GM19328 (cell line): ENCODE measurements at regions not wholly inside any gene's neighbourhood (a gene's known extent, or its start where the extent isn't known, plus 50 kb on each side); places are given as distances from the start of the nearest gene placed in this dataset.
"Not testable (repeated sequence)": the region's sequence is repeated elsewhere in the genome, so short reads cannot be mapped to it uniquely, and the experiment has no call there.

Experiments
- ATAC-seq: cut with Tn5 transposase; IDR thresholded peaks from one replicate; pipeline ENCODE4 v1.9.1; 2021; ENCODE audit warnings: mild to moderate bottlenecking, moderate library complexity; ENCODE audit not compliant: unreplicated experiment

DNA sequence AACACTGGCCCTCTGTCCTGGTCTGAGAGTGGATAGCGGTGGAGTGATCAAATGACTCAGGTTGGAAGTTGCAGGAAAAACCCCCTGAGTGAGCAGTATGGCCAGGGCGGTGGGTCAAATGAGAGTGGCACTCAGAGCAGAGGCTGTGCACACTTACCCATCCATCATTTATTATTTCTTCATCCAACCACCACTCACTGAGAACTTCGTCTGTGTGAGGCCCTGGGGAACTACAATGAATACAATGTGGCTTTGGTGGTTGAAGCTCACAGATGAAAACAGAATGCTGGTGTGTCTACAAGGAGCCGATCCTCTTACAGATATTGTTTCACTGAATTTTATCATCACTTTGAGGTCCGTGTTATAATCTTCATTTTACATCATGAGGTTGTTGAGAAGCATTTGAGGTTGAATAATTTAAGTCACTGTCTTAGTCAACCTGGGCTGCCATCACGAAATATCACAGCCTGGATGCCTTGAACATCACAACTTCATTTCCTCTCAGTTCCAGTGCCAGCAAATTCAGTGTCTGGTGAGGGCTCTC is 73.4 kb upstream of the ID2 start:
- no peak for ATAC-seq

DNA sequence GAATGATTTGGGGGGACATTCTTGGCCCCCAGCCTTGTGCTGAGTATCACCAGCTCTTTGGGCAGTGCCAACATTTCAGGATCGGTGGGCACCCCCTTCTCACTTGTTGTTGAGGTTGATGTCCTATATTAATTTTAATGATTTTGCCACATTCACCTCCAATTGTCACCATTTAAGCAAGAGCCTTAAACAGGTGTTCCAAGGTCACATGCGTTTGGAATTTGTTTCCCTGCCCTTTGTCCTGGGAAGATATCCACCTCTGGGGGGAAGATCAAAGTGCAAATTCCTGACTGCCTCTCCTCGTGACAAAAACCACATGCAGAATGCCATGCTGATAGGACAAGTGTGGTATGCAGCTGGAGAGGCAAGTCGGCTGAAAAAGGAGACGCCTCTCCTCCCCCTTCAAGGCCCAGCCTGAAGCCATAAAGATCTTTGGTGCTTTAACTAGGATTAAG is 72.5 kb upstream of the ID2 start:
- ATAC-seq = no peak

DNA sequence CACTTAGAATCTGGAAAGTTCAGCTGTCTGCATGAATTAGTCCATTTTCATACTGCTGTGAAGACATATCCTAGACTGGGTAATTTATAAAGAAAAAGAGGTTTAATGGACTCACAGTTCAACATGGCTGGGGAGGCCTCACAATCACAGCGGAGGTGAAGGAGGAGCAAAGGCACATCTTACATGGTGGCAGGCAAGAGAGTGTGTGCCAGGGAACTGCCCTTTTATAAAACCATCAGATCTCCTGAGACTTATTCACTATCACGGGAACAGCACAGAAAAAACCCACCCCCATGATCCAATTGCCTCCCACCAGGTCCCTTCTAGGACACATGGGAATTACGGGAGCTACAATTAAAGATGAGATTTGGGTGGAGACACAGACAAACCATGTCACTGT is 71.1 kb upstream of the ID2 start:
- ATAC-seq = not testable (repeated sequence)

DNA sequence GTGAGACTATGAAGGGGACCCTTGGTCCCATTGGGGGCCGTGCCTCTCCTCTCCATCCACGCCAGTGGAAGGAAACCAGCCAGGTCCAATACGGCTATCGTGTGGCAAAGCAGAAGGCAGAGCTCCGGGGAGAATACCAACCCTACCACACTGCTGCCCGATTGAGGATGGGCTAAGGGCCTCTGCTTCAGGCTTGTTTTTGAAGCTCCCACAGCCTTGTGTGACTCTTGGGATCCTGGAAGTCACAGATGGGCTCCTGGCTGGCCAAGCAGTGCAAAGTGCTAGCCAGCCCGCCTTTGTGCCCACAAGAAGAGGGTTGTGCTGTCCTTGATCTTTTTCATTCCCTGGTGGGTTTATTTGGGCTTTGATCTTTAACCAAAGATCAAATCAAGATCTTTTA is 70.6 kb upstream of the ID2 start:
- ATAC-seq = no peak

DNA sequence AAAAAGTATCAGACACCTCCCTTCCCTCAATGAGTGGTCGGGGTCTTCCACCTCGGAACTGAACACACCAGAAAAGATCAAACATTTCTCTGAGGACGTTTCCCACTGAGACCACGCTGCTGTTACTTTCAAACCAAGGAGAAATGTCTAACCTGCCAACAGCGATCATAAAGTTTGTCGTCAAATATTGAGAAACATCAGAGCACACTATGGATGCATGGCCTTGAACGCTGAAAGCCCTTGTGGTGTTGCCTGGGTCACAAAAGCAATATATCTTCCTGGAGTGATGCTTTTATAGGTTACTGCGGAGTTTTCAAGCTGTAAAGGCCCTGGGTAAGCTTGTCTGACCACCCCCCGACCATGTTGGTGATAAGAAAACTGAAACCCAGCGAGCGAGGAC is 70.2 kb upstream of the ID2 start:
- ATAC-seq = no peak

DNA sequence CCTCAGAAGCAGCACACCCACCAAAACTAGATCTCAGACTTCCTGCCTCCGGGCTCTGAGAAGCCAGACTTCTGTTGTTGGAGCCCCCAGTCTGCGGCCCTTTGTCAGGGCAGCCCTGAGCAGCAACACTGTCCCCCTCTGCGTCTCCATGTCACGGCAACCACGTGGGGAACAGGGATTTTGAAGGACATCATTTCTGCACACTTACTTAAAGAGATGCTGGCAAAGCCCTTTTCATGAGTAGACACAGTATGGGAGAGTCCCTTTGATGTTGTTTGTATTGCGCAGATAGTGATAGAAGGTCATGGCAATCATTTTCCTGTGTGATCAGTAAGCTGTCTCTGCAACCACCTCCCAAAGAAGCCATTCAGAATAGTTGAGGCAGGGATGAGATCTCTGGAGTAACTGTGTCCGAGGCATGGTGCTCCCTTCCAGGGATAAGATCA is 69.1 kb upstream of the ID2 start:
- no peak for ATAC-seq

DNA sequence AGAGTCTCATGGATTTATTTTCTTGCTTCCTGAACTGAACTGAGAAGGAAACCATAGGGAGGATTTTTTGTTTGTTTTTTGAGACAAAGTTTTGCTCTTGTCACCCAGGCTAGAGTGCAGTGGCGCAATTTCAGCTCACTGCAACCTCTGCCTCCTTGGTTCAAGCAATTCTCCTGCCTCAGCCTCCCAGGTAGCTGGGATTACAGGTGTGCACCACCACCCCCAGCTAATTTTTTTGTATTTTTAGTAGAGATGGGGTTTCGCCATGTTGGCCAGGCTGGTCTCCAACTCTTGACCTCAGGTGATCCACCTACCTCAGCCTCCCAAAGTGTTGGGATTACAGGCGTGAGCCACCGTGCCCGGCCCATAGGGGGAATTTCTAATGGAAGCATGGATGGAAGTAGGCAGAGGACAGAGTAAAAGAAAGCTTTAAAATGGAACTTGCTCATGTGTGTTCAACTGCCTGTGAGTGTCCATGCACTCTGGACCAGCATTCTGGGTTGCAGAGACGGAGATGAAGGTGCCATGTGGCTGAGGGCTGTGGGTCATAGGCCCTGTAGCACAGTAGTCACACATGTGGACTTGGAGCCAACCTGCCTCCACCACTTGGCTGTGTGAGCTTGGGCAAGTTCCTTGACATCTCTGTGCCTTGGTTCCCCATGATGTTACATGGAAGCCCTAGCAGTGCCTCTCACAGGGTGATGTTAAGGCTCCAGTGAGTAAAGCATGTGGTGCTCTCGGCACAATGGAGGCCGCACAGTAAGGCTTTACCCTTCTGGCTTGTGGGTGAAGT is 68.5 kb upstream of the ID2 start:
- ATAC-seq = not testable (repeated sequence)

DNA sequence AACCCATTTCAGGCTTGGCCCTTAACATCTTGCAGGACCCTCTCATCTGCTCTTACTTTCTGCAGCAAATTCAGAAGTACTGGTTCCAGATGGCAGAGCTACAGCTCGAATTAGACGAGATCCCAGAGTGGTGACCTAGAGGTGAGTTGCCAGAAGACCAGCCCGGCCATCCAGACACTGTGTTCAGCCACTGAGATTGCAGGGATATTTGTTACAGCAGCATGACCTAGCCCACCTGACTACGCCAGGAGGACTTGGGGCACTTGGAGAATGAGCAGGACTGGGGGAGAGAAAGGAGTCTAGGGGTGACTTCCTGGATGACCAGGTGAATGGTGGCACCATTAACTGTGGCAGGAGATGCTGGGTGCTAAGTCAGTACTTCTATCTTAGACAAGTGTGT is 67.2 kb upstream of the ID2 start:
- ATAC-seq = no peak

DNA sequence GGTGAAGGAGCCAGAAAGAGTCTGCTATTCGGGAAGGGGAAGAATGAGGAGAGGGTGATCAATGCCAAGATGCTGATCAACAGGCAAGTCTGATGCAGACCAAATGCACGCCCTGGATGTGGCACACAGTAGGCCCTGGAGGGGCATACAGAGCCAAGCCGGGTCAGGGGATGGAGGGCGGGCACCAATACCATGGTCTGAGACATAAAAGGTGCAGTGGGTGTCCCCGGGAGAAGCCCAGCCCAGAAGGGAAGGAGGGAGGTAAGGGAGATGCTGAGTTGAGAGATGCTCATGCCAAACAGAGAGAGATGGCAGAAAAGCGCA is 66.6 kb upstream of the ID2 start:
- ATAC-seq = no peak

DNA sequence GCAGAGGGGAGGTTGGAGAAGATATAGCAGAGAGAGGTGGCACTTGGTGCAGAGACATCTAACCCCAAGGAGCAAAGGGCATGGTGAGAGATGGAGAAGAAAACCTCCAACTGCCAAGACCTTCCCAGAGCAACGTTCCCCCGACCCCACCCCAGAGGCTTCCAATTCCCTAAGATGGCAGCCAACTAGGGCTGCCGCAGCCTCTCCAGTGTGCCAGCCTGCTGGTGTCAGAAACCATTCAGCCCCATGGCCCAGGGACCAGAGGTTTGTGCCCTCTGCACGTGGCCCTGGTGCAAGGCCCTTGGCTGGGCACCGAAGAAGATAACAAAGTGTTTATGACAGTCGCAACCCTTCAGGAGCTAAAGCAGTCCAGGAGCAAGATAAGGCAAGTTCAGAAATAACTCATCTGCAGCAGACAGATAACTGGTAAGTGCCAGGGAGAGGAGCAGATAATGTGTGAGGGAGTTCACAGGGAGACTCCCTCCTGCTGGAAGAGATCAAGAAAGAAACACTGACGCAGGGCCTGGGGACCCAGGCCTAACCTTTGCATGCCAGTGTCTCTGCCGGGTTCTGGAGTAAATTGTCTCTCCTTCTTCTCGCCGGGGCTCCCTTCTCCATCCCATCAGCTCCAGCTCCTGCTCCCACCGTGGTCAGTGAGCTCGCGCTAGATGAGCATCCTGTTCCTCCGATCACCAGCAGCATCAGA is 66.1 kb upstream of the ID2 start:
- ATAC-seq = no peak

DNA sequence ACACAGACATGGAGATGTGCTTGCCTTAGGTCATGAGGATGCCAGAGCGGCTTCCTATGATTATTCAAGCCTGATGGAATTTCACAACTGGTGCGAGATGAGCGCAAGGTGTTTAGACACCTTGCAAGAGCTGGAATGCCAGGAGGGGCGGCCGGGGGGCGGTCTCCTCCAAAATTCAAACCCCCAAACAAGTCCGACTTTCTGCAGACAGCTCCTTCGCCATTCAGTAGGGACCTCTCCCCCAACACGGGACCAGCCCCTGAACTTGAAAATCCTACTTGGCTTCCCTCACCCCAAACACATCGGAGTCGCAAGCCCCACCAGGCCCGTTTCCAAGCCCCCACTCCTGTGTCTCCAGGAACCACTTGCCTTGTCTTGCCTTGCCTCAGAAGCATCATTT is 64.8 kb upstream of the ID2 start:
- ATAC-seq = no peak

DNA sequence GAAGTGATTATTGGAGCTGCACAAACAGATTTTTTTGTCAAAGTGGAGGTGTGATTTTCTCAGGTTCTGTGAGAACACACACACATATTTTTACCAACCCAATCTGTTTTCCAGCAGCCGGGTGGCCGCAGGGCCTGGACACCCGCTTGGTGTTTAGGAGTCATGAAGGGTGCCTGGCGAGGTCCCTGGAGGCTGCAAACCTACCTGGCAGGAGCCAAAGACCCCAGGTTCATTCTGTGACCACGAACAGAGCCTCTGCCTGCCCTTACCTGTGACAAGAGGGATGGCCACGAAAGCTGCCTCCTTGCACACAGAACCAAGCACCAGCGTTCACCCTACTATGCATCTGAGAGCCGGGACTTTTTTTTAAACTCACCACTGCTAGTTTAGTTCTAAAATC is 64.3 kb upstream of the ID2 start:
- no peak for ATAC-seq

DNA sequence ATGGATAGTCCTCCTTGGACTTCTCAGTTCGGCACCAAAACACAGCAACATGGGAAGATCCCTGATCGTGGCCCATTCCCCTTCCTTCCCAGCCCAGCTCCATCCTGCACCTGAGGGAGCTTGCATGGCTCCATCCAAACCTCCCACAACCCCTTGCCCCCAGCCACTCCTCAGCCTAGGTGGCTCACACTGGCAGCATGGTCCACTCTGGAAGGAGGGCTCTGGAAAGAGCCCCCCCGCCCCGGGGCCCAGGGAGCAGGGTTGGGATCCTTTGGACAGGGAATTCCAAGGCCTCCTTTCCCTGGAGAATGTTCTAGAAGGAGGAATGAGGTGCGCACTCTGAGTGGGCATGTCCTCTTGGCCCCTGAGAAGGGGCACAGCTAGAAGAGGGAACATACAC is 62.8 kb upstream of the ID2 start:
- no peak for ATAC-seq

DNA sequence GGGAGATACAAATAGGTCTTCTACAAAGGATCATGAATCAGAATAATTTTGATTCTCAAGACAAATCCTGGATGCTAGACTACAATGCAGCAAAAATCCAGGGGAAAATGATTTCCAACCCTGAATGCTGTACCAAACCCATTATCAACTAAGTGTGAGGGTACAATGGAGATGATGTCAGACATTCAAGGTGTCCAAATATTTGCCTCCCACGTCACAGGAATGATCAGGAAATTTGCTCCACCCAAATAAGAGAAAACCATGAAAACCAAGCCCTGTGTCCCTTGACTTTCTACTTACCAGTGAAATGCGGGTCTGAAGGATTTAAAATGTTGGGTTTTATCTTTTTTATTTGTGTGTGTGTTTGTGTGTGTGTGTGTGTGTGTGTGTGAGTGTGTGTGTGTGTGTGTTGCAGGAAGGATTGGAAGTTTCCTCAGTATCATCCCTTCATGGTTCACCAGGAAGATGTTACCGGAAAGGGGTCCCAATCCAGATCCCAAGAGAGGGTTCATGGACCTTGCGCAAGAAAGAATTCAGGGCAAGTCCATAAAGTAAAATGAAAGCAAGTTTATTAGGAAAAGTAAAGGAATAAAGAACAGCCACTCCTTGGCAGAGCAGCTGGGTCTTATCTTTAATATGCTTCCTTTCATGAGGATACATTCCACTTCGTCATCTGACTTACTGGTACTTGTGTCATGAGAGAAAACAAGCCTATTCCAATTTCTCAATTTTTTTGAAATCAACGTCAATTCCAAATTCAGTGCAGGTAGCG is 61.1 kb upstream of the ID2 start:
- ATAC-seq = no peak

DNA sequence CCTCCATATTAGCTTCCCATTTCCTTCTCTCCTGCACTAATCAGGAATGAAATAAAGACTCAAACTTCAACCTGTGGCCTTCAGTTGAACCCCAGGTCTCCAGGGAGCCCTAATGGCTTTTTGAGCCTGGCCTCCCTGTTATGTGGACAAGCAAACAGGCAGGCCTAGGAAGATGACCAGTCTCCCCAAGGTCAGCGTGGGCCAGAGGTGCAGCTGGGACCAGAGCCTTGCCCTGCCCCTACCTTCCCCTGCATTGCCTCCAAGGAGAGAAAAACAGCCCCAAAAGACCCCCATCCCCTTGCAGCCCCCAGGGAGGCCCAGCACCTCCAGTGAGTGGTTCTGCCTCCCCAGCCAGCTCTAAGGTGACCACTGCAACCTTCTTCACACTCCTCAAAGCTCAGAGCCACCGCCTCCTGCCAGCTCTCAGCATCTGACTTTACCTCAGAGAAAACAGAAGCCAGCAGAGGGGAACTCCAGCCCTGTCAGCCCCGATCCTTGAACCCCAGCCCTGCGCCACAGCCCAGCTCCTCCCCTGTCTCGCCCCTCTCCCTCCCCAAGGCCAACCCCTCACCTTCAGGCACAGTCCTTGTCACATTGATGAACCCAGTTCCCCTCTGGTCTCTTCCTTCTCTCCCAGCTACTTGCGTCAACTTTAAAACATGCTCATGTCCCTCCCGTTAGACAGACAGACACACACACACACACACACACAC is 59.5 kb upstream of the ID2 start:
- ATAC-seq = no peak

DNA sequence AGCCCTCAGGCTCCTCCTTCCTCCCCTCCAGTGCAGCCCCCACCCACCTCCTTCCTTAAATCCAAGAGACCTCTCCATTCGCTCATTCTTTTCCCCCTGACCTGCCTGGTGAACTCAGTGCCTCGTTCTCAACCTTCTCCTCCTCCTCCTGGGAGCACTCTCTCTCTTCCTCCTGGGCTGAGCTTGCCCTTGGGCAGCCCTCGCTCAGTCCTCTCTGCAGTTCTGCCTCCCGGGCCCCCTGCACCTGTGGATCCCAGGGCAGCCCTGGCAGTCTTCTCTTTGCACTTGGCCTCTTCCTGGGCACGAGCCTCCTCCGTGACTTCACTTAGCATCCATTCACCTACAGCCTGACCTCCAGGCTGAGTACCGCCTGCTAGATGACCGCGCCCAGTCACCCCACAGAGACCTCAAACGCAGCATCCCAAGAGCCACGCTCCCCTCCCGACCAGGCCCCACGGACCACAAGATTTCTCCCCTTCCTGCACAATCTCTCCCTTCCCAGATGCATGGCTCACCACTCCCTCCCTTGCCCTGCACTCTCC is 58.9 kb upstream of the ID2 start:
- no peak for ATAC-seq

DNA sequence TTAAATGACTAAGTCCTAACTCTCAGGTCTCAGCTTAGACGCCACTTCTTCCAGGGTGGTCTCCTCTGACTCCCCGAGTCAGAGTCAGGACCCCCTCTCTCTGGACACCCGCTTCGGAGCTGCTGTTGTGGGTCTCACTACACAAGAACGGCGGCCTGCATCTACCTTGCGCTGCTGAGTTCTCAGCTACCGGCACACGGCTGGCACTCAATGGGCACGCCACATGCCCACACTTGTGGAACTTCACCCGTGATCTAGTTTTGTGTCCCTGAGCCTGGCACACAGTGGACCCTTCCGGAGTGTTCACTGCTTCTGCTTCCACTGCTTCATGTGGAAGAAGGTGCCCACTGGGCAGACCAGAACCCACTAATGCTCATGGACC is 58.3 kb upstream of the ID2 start:
- ATAC-seq = no peak

DNA sequence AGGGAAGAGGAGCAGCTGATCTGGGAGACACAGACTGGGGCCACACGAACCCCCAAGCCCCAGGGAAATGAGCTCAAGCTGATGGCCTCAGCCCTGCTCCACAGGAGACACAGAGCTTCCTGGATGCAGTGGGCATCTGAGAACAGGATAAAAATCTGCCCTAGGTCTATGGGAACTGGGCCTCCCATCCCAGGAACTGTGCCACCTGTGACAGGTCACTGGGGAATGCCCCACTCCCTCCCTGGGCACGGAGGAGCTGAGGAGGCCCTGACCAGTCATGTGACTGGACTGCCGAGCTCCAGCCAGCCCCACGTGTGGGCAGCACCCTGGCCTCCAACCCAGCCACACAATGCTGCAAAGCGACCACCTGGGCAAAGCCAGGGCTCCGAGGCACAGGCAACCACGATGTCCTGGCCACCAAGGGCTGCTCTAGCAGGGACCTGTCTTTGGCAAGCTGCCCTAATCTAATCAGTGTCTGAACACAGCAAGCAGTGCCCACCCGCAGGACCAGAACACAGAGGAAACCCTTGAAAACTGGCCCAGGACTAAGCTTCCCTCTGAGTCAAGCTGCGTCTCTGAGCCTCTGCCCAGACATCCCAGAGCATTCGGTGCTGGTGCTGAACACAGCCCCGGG is 57.8 kb upstream of the ID2 start:
- ATAC-seq = no peak

DNA sequence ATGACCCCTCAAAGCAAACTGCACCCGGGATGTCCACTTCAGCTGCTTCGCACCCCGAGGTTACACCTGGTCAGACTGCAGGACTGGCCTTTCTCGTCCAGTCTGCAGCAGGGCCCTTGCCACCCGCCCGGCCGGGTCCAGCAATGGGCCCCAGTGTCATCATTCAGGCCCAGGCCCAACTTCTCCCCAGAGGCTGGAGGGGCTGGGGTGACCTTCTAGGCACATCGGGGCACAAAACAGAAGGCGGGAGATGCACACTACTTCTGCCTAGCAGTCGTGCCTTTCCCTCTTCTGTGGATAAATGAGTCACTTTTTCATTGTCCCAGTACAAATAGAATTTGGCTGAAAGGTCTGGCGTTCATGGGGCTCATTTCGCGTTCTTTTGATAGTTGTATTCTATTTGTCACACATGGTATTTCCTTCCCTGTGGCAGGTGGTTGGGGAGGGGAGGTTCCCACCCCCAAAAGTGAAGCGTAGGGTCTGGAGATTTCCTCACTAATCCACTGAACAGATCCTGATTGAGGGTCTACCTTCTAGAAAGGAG is 56.9 kb upstream of the ID2 start:
- no peak for ATAC-seq
